SK-N-SH (cell line): ENCODE measurements at regions not wholly inside any gene's neighbourhood (a gene's known extent, or its start where the extent isn't known, plus 50 kb on each side); places are given as distances from the start of the nearest gene placed in this dataset.

Source experiments
- CTCF ChIA-PET: fragments of 300-600, 350-600 bp; formaldehyde crosslinking; extraction: SDS; loops from one replicate; lab custom pipeline; 2021; lab: Yijun Ruan, JAX
- POLR2A ChIA-PET: fragments of 350-600 bp; sonication (Branson Sonifier 250); formaldehyde crosslinking; extraction: SDS; loops from one replicate; lab custom pipeline; 2020; ENCODE audit warnings: antibody characterized with exemption, inconsistent platforms; lab: Yijun Ruan, JAX
- DNase-seq: peaks from one replicate; pipeline ENCODE4 v3.0.0; 2012
- H2AFZ ChIP-seq: fragments of 200-600 bp; sonication (generic); 2 replicates; pipeline ENCODE4 v1.8.1; 2016; ENCODE audit warnings: antibody characterized with exemption, mild to moderate bottlenecking, low read depth
- H3F3A ChIP-seq: fragments of 200-600 bp; sonication (generic); replicated peaks from 2 replicates; pipeline ENCODE3; 2016; ENCODE audit warnings: antibody characterized with exemption, mild to moderate bottlenecking; ENCODE audit not compliant: insufficient read depth
- H3K27ac ChIP-seq, 2 experiments: fragments of 200-500 bp in 1 of 2; fragments of 200-600 bp in 1 of 2; sonication (Bioruptor generic) in 1 of 2; sonication (generic), shearing (Covaris generic) in 1 of 2; 2 replicates each; pipeline versions ENCODE4 v1.5.1 to v1.6.1; 2014 to 2016; ENCODE audit warnings: low read depth in 2 of 2, inconsistent platforms in 1 of 2, low read length in 1 of 2, mild to moderate bottlenecking in 1 of 2, mixed read lengths in 1 of 2
- H3K27me3 ChIP-seq: fragments of 200-600 bp; sonication (generic), shearing (Covaris generic); 2 replicates; pipeline ENCODE4 v1.6.1; 2016; ENCODE audit warnings: mixed run types; ENCODE audit not compliant: insufficient read depth
- H3K36me3 ChIP-seq, 2 experiments: fragments of 200-500 bp in 1 of 2; fragments of 200-600 bp in 1 of 2; sonication (Bioruptor generic) in 1 of 2; sonication (generic) in 1 of 2; replicated peaks in 1 of 2; 2 replicates each; pipeline versions ENCODE3 to v1.5.1; 2014 to 2016; ENCODE audit warnings: low read length in 1 of 2, mild to moderate bottlenecking in 1 of 2; ENCODE audit not compliant: insufficient read depth in 2 of 2, control insufficient read depth in 1 of 2
- H3K4me1 ChIP-seq, 2 experiments: fragments of 200-500 bp in 1 of 2; fragments of 200-600 bp in 1 of 2; sonication (Bioruptor generic) in 1 of 2; sonication (generic), shearing (Covaris generic) in 1 of 2; 2 replicates each; pipeline versions ENCODE4 v1.5.1 to v1.6.1; 2014 to 2016; ENCODE audit warnings: low read depth in 1 of 2, low read length in 1 of 2, mixed run types in 1 of 2; ENCODE audit not compliant: insufficient read depth in 2 of 2, control insufficient read depth in 1 of 2
- H3K4me2 ChIP-seq: fragments of 200-600 bp; sonication (generic), shearing (Covaris generic); 2 replicates; pipeline ENCODE4 v1.6.1; 2017; ENCODE audit warnings: mixed run types
- H3K4me3 ChIP-seq, 2 experiments: fragments of 200-500 bp in 1 of 2; fragments of 200-600 bp in 1 of 2; sonication (Bioruptor generic) in 1 of 2; sonication (generic), shearing (Covaris generic) in 1 of 2; 2 replicates each; pipeline versions ENCODE4 v1.5.1 to v1.8.1; 2014 to 2016; ENCODE audit warnings: low read depth in 2 of 2, inconsistent platforms in 1 of 2, low read length in 1 of 2, mild to moderate bottlenecking in 1 of 2, mixed read lengths in 1 of 2, moderate library complexity in 1 of 2
- H3K79me2 ChIP-seq: fragments of 200-600 bp; sonication (generic); 2 replicates; pipeline ENCODE4 v1.8.1; 2017; ENCODE audit warnings: mild to moderate bottlenecking; ENCODE audit not compliant: insufficient read depth
- H3K9ac ChIP-seq: fragments of 200-600 bp; sonication (generic); 2 replicates; pipeline ENCODE4 v1.6.1; 2017; ENCODE audit warnings: mixed run types
- H3K9me2 ChIP-seq: fragments of 200-600 bp; sonication (generic); 2 replicates; pipeline ENCODE4 v1.6.1; 2017; ENCODE audit warnings: mixed run types
- H3K9me3 ChIP-seq: fragments of 200-600 bp; sonication (generic); 2 replicates; pipeline ENCODE4 v1.6.1; 2017; ENCODE audit warnings: mixed run types, mild to moderate bottlenecking, moderate library complexity
- H4K20me1 ChIP-seq: fragments of 200-600 bp; sonication (generic); 2 replicates; pipeline ENCODE4 v1.6.1; 2017; ENCODE audit warnings: mild to moderate bottlenecking, mixed run types; ENCODE audit not compliant: insufficient read depth
- CTCF ChIP-seq: fragments of 200-600 bp; sonication (generic); IDR thresholded peaks from 2 replicates; pipeline ENCODE4 v1.6.1; 2017; ENCODE audit warnings: antibody characterized with exemption, mild to moderate bottlenecking, moderate library complexity
- ELF1 ChIP-seq: IDR thresholded peaks from 2 replicates; pipeline ENCODE4 v1.4.0; 2012
- EP300 ChIP-seq, 2 experiments: IDR thresholded peaks; 2 replicates each; pipeline versions ENCODE4 v1.4.0 to v1.6.1; 2012; ENCODE audit warnings: borderline replicate concordance in 1 of 2, low read depth in 1 of 2, low read length in 1 of 2
- EZH2phosphoT487 ChIP-seq: fragments of 200-600 bp; sonication (generic); IDR thresholded peaks from 2 replicates; pipeline ENCODE4 v1.6.1; 2017; ENCODE audit warnings: low read depth, mixed run types, mild to moderate bottlenecking, antibody characterized with exemption, moderate library complexity, borderline replicate concordance
- FOSL2 ChIP-seq: IDR thresholded peaks from 2 replicates; pipeline ENCODE4 v1.4.0; 2012; ENCODE audit warnings: low read depth, mild to moderate bottlenecking, moderate library complexity, borderline replicate concordance
- FOXM1 ChIP-seq: IDR thresholded peaks from 2 replicates; pipeline ENCODE4 v1.4.0; 2012; ENCODE audit warnings: low read depth, mild to moderate bottlenecking
- GATA2 ChIP-seq: sonication (generic); formaldehyde crosslinking; IDR thresholded peaks from 2 replicates; pipeline ENCODE4 v1.5.0; 2020; ENCODE audit warnings: mild to moderate bottlenecking, missing genetic modification reagents
- MEF2A ChIP-seq: IDR thresholded peaks from 2 replicates; pipeline ENCODE4 v1.4.0; 2012; ENCODE audit warnings: low read depth, borderline replicate concordance
- NFIC ChIP-seq: IDR thresholded peaks from 2 replicates; pipeline ENCODE4 v1.4.0; 2012; ENCODE audit warnings: borderline replicate concordance
- NRF1 ChIP-seq: IDR thresholded peaks from 2 replicates; pipeline ENCODE4 v1.6.1; 2012; ENCODE audit warnings: low read depth, mild to moderate bottlenecking, low read length
- POLR2AphosphoS5 ChIP-seq: IDR thresholded peaks from 2 replicates; pipeline ENCODE4 v1.6.1; 2012; ENCODE audit warnings: low read depth, low read length
- REST ChIP-seq: IDR thresholded peaks from 2 replicates; pipeline ENCODE4 v1.6.1; 2012; ENCODE audit warnings: mild to moderate bottlenecking, low read depth, low read length, moderate library complexity
- SIN3A ChIP-seq: IDR thresholded peaks from 2 replicates; pipeline ENCODE4 v1.6.1; 2012; ENCODE audit warnings: low read depth, mild to moderate bottlenecking, low read length, moderate library complexity, borderline replicate concordance
- SMC3 ChIP-seq: IDR thresholded peaks from 2 replicates; pipeline ENCODE4 v1.6.1; 2012; ENCODE audit warnings: low read depth, low read length, improper control_type of control experiment
- TAF1 ChIP-seq: IDR thresholded peaks from 2 replicates; pipeline ENCODE4 v1.6.1; 2012; ENCODE audit warnings: low read depth, mild to moderate bottlenecking, low read length, moderate library complexity, borderline replicate concordance
- ZBTB33 ChIP-seq: IDR thresholded peaks from 2 replicates; pipeline ENCODE4 v1.4.0; 2012; ENCODE audit warnings: low read depth, borderline replicate concordance
- WGBS: methylation state at CpG from one replicate; pipeline ENCODE4 v1.1.6; 2017; ENCODE audit warnings: low lambda C conversion rate; 5-methylcytosine and 5-hydroxymethylcytosine counted together

- Histone ChIP-seq H4K20me1 (no peaks in the 10 kb centered on the region), H3K9me2 (no peaks in the 10 kb centered on the region), H3K4me3 (no peak overlapping the region), H3K27me3 (no peaks in the 10 kb centered on the region), H3K9ac (no peak overlapping the region), H3K27ac (no peak overlapping the region), H2AFZ (no peak overlapping the region), H3K36me3 (no peaks in the 10 kb centered on the region), H3K79me2 (no peaks in the 10 kb centered on the region), H3K9me3 (no peaks in the 10 kb centered on the region), H3K4me1 (no peaks in the 10 kb centered on the region), H3F3A (no peaks in the 10 kb centered on the region), H3K4me2 (no peak overlapping the region)
- ChIA-PET CTCF (no interaction called here), POLR2A (no interaction called here)
- TF ChIP-seq ELF1 (no peak), EZH2phosphoT487 (no peak), GATA2 (no peak), ZBTB33 (no peak), TAF1 (no peak)
- no peak for DNase-seq
- WGBS, result 58% methylated on average over 12 of the region's 12 CpGs
These were observed 247.4 kb upstream of the C1orf174 start for GRCh38 chr1:4147509-4147908.

- Histone ChIP-seq H3K4me2 (no peak overlapping the region), H3K4me3 (no peak overlapping the region), H3K79me2 (no peaks in the 10 kb centered on the region), H3K9me3 (no peaks in the 10 kb centered on the region), H3K9ac (no peak overlapping the region), H3F3A (no peaks in the 10 kb centered on the region), H3K27me3 (no peaks in the 10 kb centered on the region), H3K9me2 (no peaks in the 10 kb centered on the region), H3K27ac (no peak overlapping the region), H3K4me1 (no peaks in the 10 kb centered on the region), H2AFZ (no peak overlapping the region), H4K20me1 (no peaks in the 10 kb centered on the region), H3K36me3 (no peaks in the 10 kb centered on the region)
- ChIA-PET CTCF (no interaction called here), POLR2A (no interaction called here)
- WGBS, result 40% methylated on average over 3 of the region's 7 CpGs
- TF ChIP-seq MEF2A, result no peak
- no peak for TF ChIP-seq REST
- TF ChIP-seq FOXM1, result no peak
- TF ChIP-seq SMC3, result no peak
- no peak for TF ChIP-seq CTCF
- TF ChIP-seq POLR2AphosphoS5, result no peak
- TF ChIP-seq SIN3A, result no peak
- no peak for TF ChIP-seq GATA2
- TF ChIP-seq ZBTB33, result no peak
- no peak for TF ChIP-seq EP300 (IDR thresholded peaks at IDR 0.05; ENCODE audit: borderline replicate concordance in 1 of 2, low read depth in 1 of 2, low read length in 1 of 2)
- TF ChIP-seq NRF1, result no peak
- no peak for TF ChIP-seq NFIC
- no peak for TF ChIP-seq FOSL2
- no peak for DNase-seq
These were observed 249.2 kb upstream of the C1orf174 start for GRCh38 chr1:4149281-4149680.
